Spleen (tissue), 11 donors: ENCODE measurements at regions not wholly inside any gene's neighbourhood (a gene's known extent, or its start where the extent isn't known, plus 50 kb on each side); places are given as distances from the start of the nearest gene placed in this dataset.

Experiments
- DNase-seq: peaks from one replicate; pipeline ENCODE4 v3.0.0-alpha.2; 2020
- H3K27ac ChIP-seq, 8 donors: fragments of 200-600 bp; sonication (generic) in 7 of 8; 1 replicate in 4 of 8; 2 replicates in 4 of 8; pipeline versions ENCODE4 v1.5.0 to v1.8.0; 2016 to 2021; ENCODE audit warnings: inconsistent platforms in 4 of 8, mild to moderate bottlenecking in 4 of 8, moderate library complexity in 1 of 8
- H3K27me3 ChIP-seq, 7 donors: fragments of 200-600 bp; sonication (generic) in 6 of 7; replicated peaks in 1 of 7; 1 replicate in 4 of 7; 2 replicates in 3 of 7; pipeline versions ENCODE4 v1.5.0 to v1.8.0; 2016 to 2021; ENCODE audit warnings: inconsistent platforms in 3 of 7, mild to moderate bottlenecking in 1 of 7
- H3K36me3 ChIP-seq, 6 donors: fragments of 200-600 bp; sonication (generic) in 5 of 6; 1 replicate in 4 of 6; 2 replicates in 2 of 6; pipeline versions ENCODE4 v1.5.0 to v1.8.0; 2016 to 2021; ENCODE audit warnings: inconsistent platforms in 2 of 6
- H3K4me1 ChIP-seq, 6 donors: fragments of 200-600 bp; sonication (generic) in 5 of 6; 1 replicate in 3 of 6; 2 replicates in 3 of 6; pipeline versions ENCODE4 v1.5.0 to v1.8.0; 2016 to 2021; ENCODE audit warnings: inconsistent platforms in 3 of 6
- H3K4me3 ChIP-seq, 8 donors: fragments of 200-600 bp; sonication (generic) in 7 of 8; 1 replicate in 4 of 8; 2 replicates in 4 of 8; pipeline versions ENCODE4 v1.5.0 to v1.8.0; 2016 to 2021; ENCODE audit warnings: inconsistent platforms in 4 of 8, mild to moderate bottlenecking in 4 of 8, moderate library complexity in 2 of 8
- H3K9me3 ChIP-seq, 8 donors: fragments of 200-600 bp; sonication (generic) in 7 of 8; 1 replicate in 4 of 8; 2 replicates in 4 of 8; pipeline versions ENCODE4 v1.5.0 to v1.8.0; 2016 to 2021; ENCODE audit warnings: inconsistent platforms in 4 of 8
- POLR2A ChIP-seq, 3 donors: fragments of 450-650 bp; IDR thresholded peaks; one replicate each; pipeline ENCODE4 v1.5.1; 2017; ENCODE audit warnings: antibody characterized with exemption in 3 of 3, mild to moderate bottlenecking in 1 of 3
- POLR2AphosphoS5 ChIP-seq, 3 donors: sonication (generic); formaldehyde crosslinking; IDR thresholded peaks; one replicate each; pipeline ENCODE4 v1.5.1; 2017; ENCODE audit warnings: antibody characterized with exemption in 3 of 3
- WGBS, 5 donors: extraction: QIAGEN DNeasy Blood & Tissue Kit in 3 of 5; methylation state at CpG; one replicate each; pipeline versions ENCODE4 v1.1.5 to v1.1.7; 2013 to 2018; 5-methylcytosine and 5-hydroxymethylcytosine counted together
- intact Hi-C: fragments of 100-400 bp; cut with DNase I; formaldehyde crosslinking; loops from one replicate; pipeline ENCODE4 v1.15.0; 2023; ENCODE audit warnings: low total_unique reads
- TF ChIP-seq, protein P1 (sequence below), 11 experiments: fragments of 200-600 bp in 7 of 11; fragments of 450-650 bp in 4 of 11; sonication (generic) in 4 of 11; IDR thresholded peaks in 8 of 11; conservative IDR thresholded peaks in 3 of 11; 1 replicate in 7 of 11; 2 replicates in 4 of 11; pipeline versions ENCODE4 v1.4.0 to v1.8.0; 2016 to 2021; ENCODE audit warnings: antibody characterized with exemption in 11 of 11, inconsistent platforms in 4 of 11, mild to moderate bottlenecking in 1 of 11
- donor health status: healthy with polysubstance abuse.
- donor health status: DM: no; HTN: no; CAD: no; lungs with moderate emphysema.
- donor health status: DM: no; HTN: no; CAD: no.
- donor health status: Bipolar disorder and iron deficiency.
- donor health status: healthy.
- donor health status: DM: no; HTN: no; CAD: no.
- donor health status: DM: yes; HTN: yes; CAD: no.

DNA sequence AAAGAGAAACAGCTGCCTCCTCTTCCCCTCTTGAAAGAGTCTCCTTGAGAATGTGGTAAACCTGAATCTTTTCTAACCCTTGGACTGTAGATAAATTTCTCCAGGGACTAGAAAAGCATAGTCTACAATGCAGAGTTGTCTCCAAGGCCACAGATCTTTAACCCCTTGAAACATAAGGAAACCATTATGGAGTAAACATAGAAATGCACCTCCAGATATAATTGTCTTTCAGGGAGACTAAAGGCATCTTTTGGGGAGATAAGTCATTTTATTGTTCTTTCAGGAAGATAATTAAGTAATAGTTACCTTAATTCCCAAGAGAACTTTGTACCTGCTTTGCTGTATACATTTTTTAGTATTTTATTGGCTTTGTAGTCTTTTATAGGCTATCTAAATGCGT is 373.6 kb upstream of the GRIA1 start:
- intact Hi-C loops, result no loop called here
- 52 to 82% (median 68%) methylated on average over 1 of the region's 1 CpG for WGBS, 5 donors

DNA sequence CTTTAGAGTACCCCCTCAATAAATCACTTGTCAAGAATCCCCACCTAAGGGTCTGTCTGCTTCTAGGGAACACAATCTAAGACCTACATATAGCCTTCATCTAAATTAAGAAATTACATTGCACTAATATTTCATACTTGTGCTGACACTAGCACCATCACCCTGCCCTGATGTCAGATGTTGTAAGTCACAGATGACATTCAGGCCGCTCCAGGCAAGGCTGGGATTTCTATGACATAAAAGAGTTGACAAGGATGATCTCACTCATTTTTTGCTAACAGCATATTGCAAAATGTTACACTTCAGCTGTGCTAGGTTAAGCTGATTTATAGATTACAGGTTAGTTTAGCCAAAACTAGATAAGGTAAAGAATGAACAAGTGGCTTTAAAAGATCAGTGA is 372.5 kb upstream of the GRIA1 start:
- H3K4me1 ChIP-seq, result no peaks in the 10 kb centered on the region

More for the DNA sequence above, 373.6 kb upstream of the GRIA1 start:
- H3K9me3 ChIP-seq, result no peaks in the 10 kb centered on the region
- no peaks in the 10 kb centered on the region for H3K36me3 ChIP-seq
- H3K27ac ChIP-seq, result no peak overlapping the region
- no peak for DNase-seq
- H3K27me3 ChIP-seq, result no peaks in the 10 kb centered on the region
- H3K4me3 ChIP-seq, result no peak overlapping the region
- TF ChIP-seq POLR2AphosphoS5 (IDR thresholded peaks at IDR 0.05) (no peak), POLR2A (IDR thresholded peaks at IDR 0.05) (no peak)
- no peaks in the 10 kb centered on the region for H3K4me1 ChIP-seq

DNA sequence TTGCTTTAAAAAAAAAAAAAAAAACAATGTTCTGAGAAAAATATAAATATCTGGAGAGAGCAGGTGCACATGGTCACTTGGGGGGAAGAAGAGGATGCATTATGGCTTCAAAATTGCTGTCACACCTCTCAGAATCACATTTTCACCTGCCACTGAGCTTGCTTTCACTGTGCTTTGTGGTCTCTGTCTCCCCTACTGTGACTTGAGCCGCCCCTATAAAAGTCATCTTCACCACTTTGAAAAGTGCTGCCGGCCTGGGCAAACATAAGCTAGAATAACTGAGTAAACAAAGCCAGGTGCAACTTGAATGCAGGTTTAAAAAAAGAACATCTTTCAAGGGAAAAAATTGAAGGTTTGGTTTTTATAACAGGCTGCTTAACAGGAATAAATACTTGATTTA is 368.1 kb upstream of the GRIA1 start:
- H3K27me3 ChIP-seq, result no peaks in the 10 kb centered on the region
- no peaks in the 10 kb centered on the region for H3K36me3 ChIP-seq
- TF ChIP-seq POLR2AphosphoS5 (IDR thresholded peaks at IDR 0.05) (no peak), POLR2A (IDR thresholded peaks at IDR 0.05) (no peak)
- TF ChIP-seq, protein P1, sequence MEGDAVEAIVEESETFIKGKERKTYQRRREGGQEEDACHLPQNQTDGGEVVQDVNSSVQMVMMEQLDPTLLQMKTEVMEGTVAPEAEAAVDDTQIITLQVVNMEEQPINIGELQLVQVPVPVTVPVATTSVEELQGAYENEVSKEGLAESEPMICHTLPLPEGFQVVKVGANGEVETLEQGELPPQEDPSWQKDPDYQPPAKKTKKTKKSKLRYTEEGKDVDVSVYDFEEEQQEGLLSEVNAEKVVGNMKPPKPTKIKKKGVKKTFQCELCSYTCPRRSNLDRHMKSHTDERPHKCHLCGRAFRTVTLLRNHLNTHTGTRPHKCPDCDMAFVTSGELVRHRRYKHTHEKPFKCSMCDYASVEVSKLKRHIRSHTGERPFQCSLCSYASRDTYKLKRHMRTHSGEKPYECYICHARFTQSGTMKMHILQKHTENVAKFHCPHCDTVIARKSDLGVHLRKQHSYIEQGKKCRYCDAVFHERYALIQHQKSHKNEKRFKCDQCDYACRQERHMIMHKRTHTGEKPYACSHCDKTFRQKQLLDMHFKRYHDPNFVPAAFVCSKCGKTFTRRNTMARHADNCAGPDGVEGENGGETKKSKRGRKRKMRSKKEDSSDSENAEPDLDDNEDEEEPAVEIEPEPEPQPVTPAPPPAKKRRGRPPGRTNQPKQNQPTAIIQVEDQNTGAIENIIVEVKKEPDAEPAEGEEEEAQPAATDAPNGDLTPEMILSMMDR (IDR thresholded peaks at IDR 0.05 in 8 of 11, conservative IDR thresholded peaks at IDR 0.05 in 3 of 11), result no peak
- WGBS, 5 donors, result 8 to 28% (median 22%) methylated on average over 2 of the region's 2 CpGs
- no peaks in the 10 kb centered on the region for H3K4me1 ChIP-seq
- intact Hi-C loops, result no loop called here
- no peak overlapping the region for H3K4me3 ChIP-seq
- no peak overlapping the region for H3K27ac ChIP-seq
- DNase-seq, result no peak
- no peaks in the 10 kb centered on the region for H3K9me3 ChIP-seq

More for the DNA sequence above, 372.5 kb upstream of the GRIA1 start:
- no peaks in the 10 kb centered on the region for H3K27me3 ChIP-seq
- no peak overlapping the region for H3K4me3 ChIP-seq
- H3K9me3 ChIP-seq, result no peaks in the 10 kb centered on the region
- no peak for DNase-seq
- TF ChIP-seq POLR2AphosphoS5 (IDR thresholded peaks at IDR 0.05) (no peak), POLR2A (IDR thresholded peaks at IDR 0.05) (no peak)
- TF ChIP-seq, protein P1 (IDR thresholded peaks at IDR 0.05 in 8 of 11, conservative IDR thresholded peaks at IDR 0.05 in 3 of 11), result no peak
- H3K27ac ChIP-seq, result no peak overlapping the region
- intact Hi-C loops, result no loop called here
- 77 to 93% (median 83%) methylated on average over 1 of the region's 1 CpG for WGBS, 5 donors
- H3K36me3 ChIP-seq, result no peaks in the 10 kb centered on the region

DNA sequence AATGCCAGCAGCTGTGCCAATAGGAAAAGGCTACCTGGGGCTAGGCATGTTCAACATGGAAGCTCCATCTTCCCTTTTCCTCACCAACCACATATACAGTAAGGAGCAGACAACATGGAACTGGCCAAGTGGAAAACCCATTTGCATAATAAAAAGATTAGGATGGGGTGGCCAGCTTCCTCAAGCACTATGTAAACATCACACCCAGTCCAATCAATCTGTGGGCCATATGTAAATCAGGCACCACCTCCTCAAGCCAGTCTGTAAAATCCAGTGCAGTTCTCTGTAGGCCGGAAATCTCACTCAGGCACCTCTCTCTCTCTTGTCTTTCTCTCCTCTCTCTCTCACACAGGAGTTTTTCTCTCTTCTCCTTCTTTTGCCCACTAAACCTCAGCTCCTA is 360.2 kb upstream of the GRIA1 start:
- DNase-seq, result no peak
- H3K36me3 ChIP-seq, result no peaks in the 10 kb centered on the region
- H3K27me3 ChIP-seq, result no peaks in the 10 kb centered on the region
- no peak overlapping the region for H3K4me3 ChIP-seq
- H3K9me3 ChIP-seq, result no peaks in the 10 kb centered on the region
- no peaks in the 10 kb centered on the region for H3K4me1 ChIP-seq
- no peak overlapping the region for H3K27ac ChIP-seq
- no peak for TF ChIP-seq POLR2A (IDR thresholded peaks at IDR 0.05)
- TF ChIP-seq, protein P1 (IDR thresholded peaks at IDR 0.05 in 8 of 11, conservative IDR thresholded peaks at IDR 0.05 in 3 of 11), result no peak
- TF ChIP-seq POLR2AphosphoS5 (IDR thresholded peaks at IDR 0.05), result no peak
- 68 to 96% (median 74%) methylated on average over 1 of the region's 1 CpG for WGBS, 5 donors
- intact Hi-C loops, result no loop called here

DNA sequence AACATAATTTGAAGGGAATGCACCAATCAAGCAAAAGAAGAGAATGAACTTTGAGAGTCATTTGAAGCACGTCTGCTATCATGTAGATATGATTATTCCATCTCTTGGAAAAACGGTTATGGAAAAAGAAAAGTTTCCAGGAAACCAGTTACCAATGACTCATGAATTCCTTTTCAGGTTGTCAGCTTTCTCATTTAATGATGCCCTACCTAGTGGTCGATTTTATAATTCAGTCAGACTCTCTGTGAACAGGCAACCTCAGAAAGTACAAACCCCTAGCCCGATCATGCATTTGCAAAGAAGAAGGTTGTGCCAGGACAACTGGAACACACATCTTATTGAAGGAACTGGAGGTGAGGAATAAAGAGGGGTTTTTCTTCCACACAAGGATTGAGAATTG is 355.1 kb upstream of the GRIA1 start:
- WGBS, 5 donors, result 52 to 69% (median 60%) methylated on average over 4 of the region's 4 CpGs
- Histone ChIP-seq H3K36me3 (no peaks in the 10 kb centered on the region), H3K27me3 (no peaks in the 10 kb centered on the region), H3K27ac (no peak overlapping the region), H3K4me1 (no peaks in the 10 kb centered on the region), H3K9me3 (no peaks in the 10 kb centered on the region), H3K4me3 (no peak overlapping the region)
- intact Hi-C loops, result no loop called here
- TF ChIP-seq POLR2AphosphoS5 (IDR thresholded peaks at IDR 0.05), result no peak
- TF ChIP-seq, protein P1 (IDR thresholded peaks at IDR 0.05 in 8 of 11, conservative IDR thresholded peaks at IDR 0.05 in 3 of 11), result no peak
- TF ChIP-seq POLR2A (IDR thresholded peaks at IDR 0.05), result no peak
- no peak for DNase-seq
